NCI-H510A (cell line): ENCODE measurements at regions not wholly inside any gene's neighbourhood (a gene's known extent, or its start where the extent isn't known, plus 50 kb on each side); places are given as distances from the start of the nearest gene placed in this dataset.
"Not testable (repeated sequence)": the region's sequence is repeated elsewhere in the genome, so short reads cannot be mapped to it uniquely, and the experiment has no call there.

Experiments
- DNase-seq: peaks from one replicate; lab custom pipeline; 2025; lab: John Stamatoyannopoulos, UW

GRCh38 chr3:69484507-69485393 lies 98.9 kb upstream of the FRMD4B start:
- DNase-seq = no peak

- DNase-seq = no peak
Observed at GRCh38 chr3:69483449-69483848, 97.6 kb upstream of the FRMD4B start.

- not testable (repeated sequence) for DNase-seq
Observed at GRCh38 chr3:69480986-69481385, 95.1 kb upstream of the FRMD4B start.

- DNase-seq = no peak
Observed at GRCh38 chr3:69474186-69474585, 88.3 kb upstream of the FRMD4B start.

- DNase-seq = no peak
Observed at GRCh38 chr3:69472093-69472492, 86.2 kb upstream of the FRMD4B start.

DNA sequence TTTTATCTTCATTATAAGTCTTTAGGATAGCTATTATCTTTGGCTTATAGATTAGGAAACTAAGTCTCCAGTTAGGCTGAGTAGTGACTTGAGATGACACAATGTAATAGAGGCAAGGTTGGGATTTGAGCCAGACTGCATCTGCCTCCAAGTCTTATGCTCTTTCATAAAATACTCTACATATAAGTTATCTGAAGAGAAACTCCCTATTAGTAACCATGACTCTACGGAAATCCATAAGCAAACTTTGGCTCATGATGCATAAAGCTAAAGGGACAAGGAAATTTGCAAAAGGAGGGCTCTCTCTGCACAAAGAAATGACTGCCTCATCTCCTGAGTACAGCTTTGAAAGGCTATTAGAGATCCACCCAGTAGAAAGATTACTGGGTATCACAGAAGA lies 77.6 kb upstream of the FRMD4B start:
- no peak for DNase-seq

DNA sequence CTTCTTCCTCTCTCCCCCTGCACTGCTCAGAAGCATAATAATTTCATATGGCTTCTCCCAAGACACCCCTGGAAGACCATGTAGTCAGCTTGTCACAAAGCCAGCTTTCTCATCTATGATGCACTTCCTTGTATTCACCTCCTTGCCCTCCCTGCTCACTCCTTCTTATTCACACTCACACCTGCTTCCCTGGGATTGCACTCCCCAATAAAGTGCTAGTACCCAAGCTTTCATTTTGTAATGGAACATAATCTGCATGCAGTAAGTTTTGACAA lies 76.9 kb upstream of the FRMD4B start:
- no peak for DNase-seq

DNA sequence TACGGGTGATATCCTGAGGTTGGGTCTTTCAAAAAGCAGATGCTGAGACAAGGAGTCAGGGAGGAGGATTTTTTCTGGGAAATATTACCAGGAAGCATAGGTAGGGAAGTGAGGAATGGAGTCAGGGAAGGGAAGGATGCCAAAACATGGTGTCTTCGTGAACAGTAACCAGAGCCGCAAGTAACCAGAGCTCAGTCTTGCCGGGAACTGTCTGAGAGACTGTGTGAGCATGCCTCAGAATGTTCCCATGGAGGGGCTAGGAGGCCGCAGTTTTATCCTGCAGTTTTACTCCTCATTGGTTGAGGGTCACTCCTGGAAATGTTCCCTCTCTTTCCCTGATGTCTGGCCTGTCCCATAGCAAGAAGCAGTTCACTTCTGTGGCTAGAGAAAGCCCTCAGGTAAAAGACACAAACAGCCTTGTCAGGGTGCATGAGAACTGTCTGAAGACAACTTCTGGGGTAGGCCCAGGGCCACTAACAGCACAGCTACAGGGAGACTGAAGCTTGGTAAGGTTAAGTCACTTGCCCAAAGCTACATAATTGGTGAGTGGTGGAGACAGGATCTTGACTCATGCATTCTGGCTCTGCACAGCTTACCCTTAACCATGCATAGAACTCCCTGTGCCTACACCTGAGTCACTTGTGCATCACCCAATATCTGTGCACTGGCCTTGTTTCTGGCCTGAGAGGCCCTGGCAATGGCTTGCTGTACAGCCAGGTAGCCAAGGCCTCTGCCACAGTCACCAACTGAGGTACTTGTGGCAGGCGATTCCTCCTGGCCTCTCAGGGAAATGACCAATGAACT lies 76.3 kb upstream of the FRMD4B start:
- no peak for DNase-seq

- no peak for DNase-seq
Observed at GRCh38 chr3:69460034-69460433, 74.1 kb upstream of the FRMD4B start.

GRCh38 chr3:69458803-69459365 lies 73.0 kb upstream of the FRMD4B start:
- no peak for DNase-seq

GRCh38 chr3:69456631-69457030 lies 70.7 kb upstream of the FRMD4B start:
- DNase-seq = no peak

- no peak for DNase-seq
Observed at GRCh38 chr3:69454204-69454787, 68.4 kb upstream of the FRMD4B start.

DNA sequence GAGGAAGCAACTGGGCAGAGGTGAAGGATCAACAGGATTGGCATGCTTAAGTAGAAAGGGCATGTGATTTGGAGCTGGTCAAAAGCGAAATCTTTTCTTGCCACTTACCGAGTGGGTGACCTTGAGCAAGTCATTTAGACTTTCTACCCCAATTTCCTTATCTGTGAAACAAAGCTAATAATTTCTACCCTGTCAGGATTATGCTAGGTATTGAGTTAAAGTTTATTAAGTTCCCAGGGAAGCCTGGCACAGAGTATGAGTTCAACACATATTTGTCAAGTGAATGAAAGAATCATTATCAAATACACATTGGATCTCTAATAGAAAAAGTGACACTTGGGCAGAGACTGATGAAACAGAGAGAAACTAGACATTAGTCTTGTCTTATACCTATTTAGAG lies 66.4 kb upstream of the FRMD4B start:
- no peak for DNase-seq

GRCh38 chr3:69451594-69451993 lies 65.7 kb upstream of the FRMD4B start:
- no peak for DNase-seq

DNA sequence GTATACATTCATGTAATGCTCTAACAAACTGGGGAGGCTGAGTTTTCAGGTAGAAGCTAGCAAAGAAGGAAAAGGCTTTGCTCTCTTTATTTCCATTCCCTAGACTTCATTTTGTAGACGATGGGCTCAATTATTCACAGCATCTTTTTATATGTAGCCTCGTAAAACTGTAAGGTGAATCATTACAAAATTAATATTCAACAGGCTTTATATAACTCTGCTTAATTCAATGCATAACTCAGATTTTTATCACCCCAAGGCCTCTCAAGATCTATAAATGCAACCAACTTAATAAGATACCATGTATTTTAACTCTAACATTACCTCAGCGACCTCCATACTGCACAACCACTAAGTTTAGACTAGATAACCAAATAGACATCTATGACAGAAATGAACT lies 63.0 kb upstream of the FRMD4B start:
- DNase-seq = no peak

DNA sequence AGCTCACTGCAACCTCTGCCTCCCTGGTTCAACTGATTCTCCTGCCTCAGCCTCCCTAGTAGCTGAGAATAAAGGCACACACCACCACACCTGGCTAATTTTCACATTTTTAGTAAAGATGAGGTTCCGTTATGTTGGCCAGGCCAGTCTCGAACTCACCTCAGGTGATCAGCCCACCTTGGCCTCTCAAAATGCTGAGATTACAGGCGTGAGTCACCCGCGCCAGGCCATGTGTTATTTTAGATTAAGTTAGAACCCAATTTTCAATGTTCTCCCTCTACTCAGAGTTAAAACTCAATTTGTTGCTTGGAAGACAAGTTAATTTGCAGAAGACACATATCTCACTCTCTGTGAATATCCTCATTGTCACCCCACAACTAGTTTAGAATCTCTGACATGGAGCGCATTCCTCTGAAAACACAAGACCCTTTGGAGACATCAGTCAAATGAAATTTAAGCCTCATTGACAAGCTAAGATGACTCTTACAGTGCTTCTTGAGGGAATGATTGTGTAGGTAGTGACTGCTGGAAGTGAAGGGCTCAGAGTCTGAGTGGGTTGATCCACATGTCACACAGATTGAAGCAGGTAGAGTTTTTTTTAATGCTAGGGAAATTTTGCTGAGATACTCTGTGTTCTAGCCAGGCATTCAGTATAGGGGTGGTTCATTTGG lies 60.6 kb upstream of the FRMD4B start:
- DNase-seq = no peak

DNA sequence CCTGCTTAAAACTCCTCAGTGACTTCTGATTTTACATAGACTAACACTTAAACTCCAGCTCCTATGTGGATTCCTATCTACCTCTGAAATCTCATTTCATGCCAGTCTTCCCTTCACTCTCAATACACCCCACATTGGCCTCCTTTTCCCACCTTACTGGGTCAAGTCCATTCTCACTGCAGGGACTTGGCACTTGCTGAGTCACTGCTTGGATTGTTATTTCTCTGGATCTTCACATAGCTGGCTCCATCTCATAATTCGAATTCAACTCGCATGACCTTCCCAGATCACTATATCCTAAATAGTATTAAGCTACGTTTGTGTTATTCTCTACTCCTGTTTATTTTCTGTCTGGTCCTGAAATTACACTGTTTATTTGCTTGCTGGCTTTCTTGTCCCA lies 59.6 kb upstream of the FRMD4B start:
- DNase-seq = no peak

DNA sequence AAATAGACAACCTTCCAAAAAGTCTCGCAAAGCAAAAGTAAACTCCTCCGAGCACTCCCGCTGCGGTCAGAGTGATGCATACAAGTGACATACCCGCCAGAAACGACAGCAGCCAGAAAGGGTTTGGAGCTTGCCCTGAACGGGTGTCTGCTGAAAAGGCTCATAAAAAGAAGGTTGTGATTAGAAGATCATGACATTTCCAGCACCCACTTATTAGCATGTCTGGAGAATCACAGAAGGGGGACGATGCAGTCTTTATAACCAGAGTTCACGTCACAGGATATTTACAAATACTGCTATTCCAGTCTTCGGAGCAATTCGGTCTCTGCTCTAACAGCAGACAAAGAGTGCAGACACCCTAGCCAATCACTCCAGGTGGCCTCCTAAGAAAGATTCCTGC lies 59.1 kb upstream of the FRMD4B start:
- DNase-seq = no peak

DNA sequence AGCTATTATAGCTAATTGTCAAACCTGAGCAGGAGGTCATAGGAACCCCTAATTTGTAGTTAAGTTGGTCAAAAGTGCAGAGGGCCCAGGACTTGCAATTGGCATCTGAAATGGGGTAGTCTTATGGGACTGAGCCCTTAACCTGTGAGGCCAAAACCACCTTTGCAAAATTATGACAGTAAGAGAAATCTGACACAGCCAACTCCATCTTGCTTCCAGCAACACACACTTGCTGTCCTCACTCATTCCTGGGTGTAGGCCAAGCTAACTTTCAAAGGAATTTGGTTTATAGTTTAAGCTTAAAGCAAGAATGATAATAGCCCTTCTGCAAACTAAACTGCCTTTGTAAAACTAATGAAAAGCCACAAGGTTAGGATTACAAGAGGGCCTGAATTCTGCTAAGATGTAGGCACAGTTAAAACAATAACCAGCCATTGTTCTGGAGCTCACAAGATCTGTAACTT lies 57.6 kb upstream of the FRMD4B start:
- DNase-seq = no peak

DNA sequence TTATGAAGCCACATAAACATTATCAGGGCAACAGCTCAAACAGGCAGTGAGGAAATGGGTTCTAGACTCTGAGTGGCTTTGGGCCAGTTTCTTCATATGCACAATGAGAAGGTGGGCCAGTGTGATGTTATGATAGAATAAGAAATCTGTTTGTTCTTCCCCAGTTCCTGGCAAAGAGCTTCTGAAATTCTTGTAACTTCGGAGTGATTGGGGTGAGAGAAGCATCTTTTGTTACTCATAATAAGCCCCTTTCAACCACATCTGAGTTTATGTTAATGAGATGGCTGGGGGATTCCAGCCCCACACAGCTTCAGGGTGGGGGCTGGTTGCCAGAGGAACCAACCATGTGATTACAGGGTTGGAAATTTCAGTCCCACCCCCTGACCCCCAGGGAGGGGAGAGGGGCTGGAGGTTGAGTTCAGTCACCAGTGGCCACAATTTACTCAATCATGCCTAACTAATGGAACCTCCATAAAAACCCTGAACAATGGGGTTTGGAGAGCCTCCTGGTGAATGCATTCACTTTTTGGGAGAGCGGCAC lies 57.0 kb upstream of the FRMD4B start:
- DNase-seq = no peak

DNA sequence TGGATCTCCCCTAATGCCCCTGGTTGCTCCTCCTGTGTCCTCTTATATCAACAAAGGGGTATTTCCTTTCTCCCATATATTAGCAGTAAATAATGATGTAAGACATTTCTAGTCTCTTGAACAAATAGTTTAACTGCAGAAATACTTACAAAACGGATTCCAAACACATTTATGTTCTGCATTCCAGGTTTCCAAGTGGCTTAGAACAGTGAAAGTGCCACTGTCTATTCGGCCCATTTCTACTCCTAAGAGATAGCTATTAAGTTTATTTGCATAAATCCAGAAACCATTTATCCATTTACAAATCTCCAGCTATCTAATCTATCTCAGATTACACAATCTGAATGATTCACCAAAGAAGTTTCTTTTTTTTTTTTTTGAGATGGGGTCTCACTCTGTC lies 55.8 kb upstream of the FRMD4B start:
- no peak for DNase-seq

DNA sequence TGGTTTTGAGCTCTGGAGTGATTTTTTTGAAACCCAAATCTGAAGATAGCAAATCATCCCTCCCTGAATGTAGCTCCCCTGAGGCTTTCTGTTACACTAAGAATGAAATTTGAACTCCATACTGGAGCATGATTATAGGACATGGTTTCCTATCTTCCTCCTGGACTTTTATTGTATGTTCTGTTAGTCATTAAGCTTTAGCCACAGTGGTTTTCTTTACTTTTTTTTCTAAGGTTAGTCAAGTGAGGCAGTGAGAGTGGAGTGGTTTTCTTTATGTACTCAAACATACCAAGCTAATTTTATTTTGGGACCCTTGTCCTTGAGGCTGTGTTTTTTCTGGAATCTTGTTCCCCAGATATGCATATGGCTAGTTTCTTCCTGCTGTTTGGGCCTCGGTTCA lies 55.2 kb upstream of the FRMD4B start:
- no peak for DNase-seq
